Effector memory CD4-positive, alpha-beta T cell (primary cell): ENCODE measurements at regions not wholly inside any gene's neighbourhood (a gene's known extent, or its start where the extent isn't known, plus 50 kb on each side); places are given as distances from the start of the nearest gene placed in this dataset.
A peak's percentile ranks its signal among the peaks of the same experiment; 100 is the strongest.

Experiments
- DNase-seq, 3 donors: peaks; one replicate each; pipeline ENCODE4 v3.0.0-alpha.2; 2020
- H3K27ac ChIP-seq: 2 replicates; pipeline ENCODE4 v1.7.0; 2013; ENCODE audit warnings: mild to moderate bottlenecking, low read length, moderate library complexity; ENCODE audit not compliant: insufficient read depth, poor library complexity, severe bottlenecking
- H3K27me3 ChIP-seq: replicated peaks from 2 replicates; pipeline ENCODE4 v1.7.0; 2013; ENCODE audit warnings: mild to moderate bottlenecking, low read length; ENCODE audit not compliant: insufficient read depth, control insufficient read depth, poor library complexity, severe bottlenecking
- H3K36me3 ChIP-seq: 2 replicates; pipeline ENCODE4 v1.7.0; 2013; ENCODE audit warnings: mild to moderate bottlenecking, low read length, moderate library complexity; ENCODE audit not compliant: control insufficient read depth, insufficient read depth
- H3K4me1 ChIP-seq: 2 replicates; pipeline ENCODE4 v1.7.0; 2013; ENCODE audit warnings: low read length, mild to moderate bottlenecking; ENCODE audit not compliant: control insufficient read depth, insufficient read depth, poor library complexity, severe bottlenecking
- H3K4me3 ChIP-seq: 2 replicates; pipeline ENCODE4 v1.7.0; 2013; ENCODE audit warnings: low read length, low read depth, mild to moderate bottlenecking; ENCODE audit not compliant: insufficient read depth, poor library complexity, severe bottlenecking
- H3K9me3 ChIP-seq: 2 replicates; pipeline ENCODE4 v1.7.0; 2013; ENCODE audit warnings: mild to moderate bottlenecking, low read length, moderate library complexity; ENCODE audit not compliant: control insufficient read depth

- no peaks in the 10 kb centered on the region for H3K36me3 ChIP-seq
- no peak overlapping the region for H3K4me3 ChIP-seq
- no peak for DNase-seq
- H3K27me3 ChIP-seq, result no peaks in the 10 kb centered on the region
- no peaks in the 10 kb centered on the region for H3K9me3 ChIP-seq
- H3K27ac ChIP-seq, result no peak overlapping the region
- H3K4me1 ChIP-seq, result no peaks in the 10 kb centered on the region
Observed at GRCh38 chr6:163970846-163971564, 556.5 kb downstream of the QKI start.

GRCh38 chr6:163965426-163966348, 551.2 kb downstream of the QKI start:
- no peak for DNase-seq
- Histone ChIP-seq H3K4me1 (no peaks in the 10 kb centered on the region), H3K4me3 (no peak overlapping the region)

GRCh38 chr6:163964789-163965188, 550.3 kb downstream of the QKI start:
- H3K36me3 ChIP-seq, result no peaks in the 10 kb centered on the region
- no peak overlapping the region for H3K4me3 ChIP-seq
- no peak overlapping the region for H3K27ac ChIP-seq
- no peaks in the 10 kb centered on the region for H3K27me3 ChIP-seq
- no peaks in the 10 kb centered on the region for H3K4me1 ChIP-seq
- no peak for DNase-seq
- H3K9me3 ChIP-seq, result no peaks in the 10 kb centered on the region

More at GRCh38 chr6:163965426-163966348, 551.2 kb downstream of the QKI start:
- no peaks in the 10 kb centered on the region for H3K27me3 ChIP-seq
- no peak overlapping the region for H3K27ac ChIP-seq
- H3K9me3 ChIP-seq, result no peaks in the 10 kb centered on the region
- no peaks in the 10 kb centered on the region for H3K36me3 ChIP-seq

- Histone ChIP-seq H3K27ac (no peak overlapping the region), H3K36me3 (no peaks in the 10 kb centered on the region), H3K9me3 (no peaks in the 10 kb centered on the region), H3K4me3 (no peak overlapping the region), H3K27me3 (no peaks in the 10 kb centered on the region), H3K4me1 (no peaks in the 10 kb centered on the region)
- DNase-seq, result no peak
Observed at GRCh38 chr6:163963205-163964120, 548.9 kb downstream of the QKI start.

- no peak overlapping the region for H3K27ac ChIP-seq
- H3K4me1 ChIP-seq, result no peaks in the 10 kb centered on the region
- H3K27me3 ChIP-seq, result no peaks in the 10 kb centered on the region
- H3K9me3 ChIP-seq, result no peaks in the 10 kb centered on the region
- no peak for DNase-seq
- H3K36me3 ChIP-seq, result no peaks in the 10 kb centered on the region
- no peak overlapping the region for H3K4me3 ChIP-seq
Observed at GRCh38 chr6:163962627-163963117, 548.2 kb downstream of the QKI start.

GRCh38 chr6:163960128-163960527, 545.6 kb downstream of the QKI start:
- Histone ChIP-seq H3K27me3 (no peaks in the 10 kb centered on the region), H3K36me3 (no peaks in the 10 kb centered on the region), H3K4me3 (no peak overlapping the region), H3K4me1 (peaks cover 5% of the 10 kb centered on the region), H3K27ac (no peak overlapping the region), H3K9me3 (no peaks in the 10 kb centered on the region)
- DNase-seq, result no peak

GRCh38 chr6:163958646-163959045, 544.1 kb downstream of the QKI start:
- Histone ChIP-seq H3K27me3 (no peaks in the 10 kb centered on the region), H3K36me3 (no peaks in the 10 kb centered on the region), H3K9me3 (no peaks in the 10 kb centered on the region), H3K27ac (no peak overlapping the region), H3K4me1 (peaks cover 5% of the 10 kb centered on the region), H3K4me3 (no peak overlapping the region)
- no peak for DNase-seq

- DNase-seq, result peak; percentile 13 to 28 (median 18)
- no peak overlapping the region for H3K27ac ChIP-seq
- H3K9me3 ChIP-seq, result no peaks in the 10 kb centered on the region
- H3K36me3 ChIP-seq, result no peaks in the 10 kb centered on the region
- peaks cover 5% of the 10 kb centered on the region for H3K4me1 ChIP-seq
- no peak overlapping the region for H3K4me3 ChIP-seq
- no peaks in the 10 kb centered on the region for H3K27me3 ChIP-seq
Observed at GRCh38 chr6:163956571-163957407, 542.3 kb downstream of the QKI start.

- Histone ChIP-seq H3K4me3 (no peak overlapping the region), H3K9me3 (no peaks in the 10 kb centered on the region), H3K4me1 (peaks cover 5% of the 10 kb centered on the region), H3K36me3 (no peaks in the 10 kb centered on the region), H3K27me3 (no peaks in the 10 kb centered on the region), H3K27ac (no peak overlapping the region)
- DNase-seq, result no peak
Observed at GRCh38 chr6:163955756-163956155, 541.2 kb downstream of the QKI start.
